Stimulated activated CD4-positive, alpha-beta T cell treated with anti-CD3 and anti-CD28 coated beads, Interleukin-15, amount 100 ng/mL, for 48 hours (primary cell): ENCODE measurements at regions not wholly inside any gene's neighbourhood (a gene's known extent, or its start where the extent isn't known, plus 50 kb on each side); places are given as distances from the start of the nearest gene placed in this dataset.
"Not testable (repeated sequence)": the region's sequence is repeated elsewhere in the genome, so short reads cannot be mapped to it uniquely, and the experiment has no call there.

Source experiments
- DNase-seq, 2 donors: peaks; one replicate each; pipeline ENCODE4 v3.0.0-alpha.2; 2020; ENCODE audit warnings: low read depth in 2 of 2

DNA sequence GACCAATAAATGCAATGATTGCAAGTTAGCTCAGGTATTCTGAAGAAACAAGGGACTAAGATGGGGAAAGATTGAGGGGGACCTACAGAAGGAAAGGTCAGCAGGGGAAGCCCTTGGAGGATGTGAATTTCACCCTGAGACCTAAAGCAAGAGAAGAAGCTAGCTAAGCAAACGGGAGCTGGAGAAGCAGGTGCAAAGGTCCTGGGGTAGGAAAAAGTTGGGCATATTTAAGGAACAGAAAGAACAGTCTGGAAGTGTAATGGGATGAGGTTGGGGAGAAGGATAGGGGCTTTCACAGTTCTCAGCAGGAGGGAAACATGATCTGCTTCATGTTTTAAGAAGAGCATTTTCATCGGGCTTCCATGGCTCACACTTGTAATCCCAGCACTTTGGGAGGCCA lies 89.7 kb upstream of the SLC45A1 start:
- no peak for DNase-seq

- DNase-seq = not testable (repeated sequence)
These were observed 90.2 kb upstream of the SLC45A1 start for GRCh38 chr1:8227674-8228073.

DNA sequence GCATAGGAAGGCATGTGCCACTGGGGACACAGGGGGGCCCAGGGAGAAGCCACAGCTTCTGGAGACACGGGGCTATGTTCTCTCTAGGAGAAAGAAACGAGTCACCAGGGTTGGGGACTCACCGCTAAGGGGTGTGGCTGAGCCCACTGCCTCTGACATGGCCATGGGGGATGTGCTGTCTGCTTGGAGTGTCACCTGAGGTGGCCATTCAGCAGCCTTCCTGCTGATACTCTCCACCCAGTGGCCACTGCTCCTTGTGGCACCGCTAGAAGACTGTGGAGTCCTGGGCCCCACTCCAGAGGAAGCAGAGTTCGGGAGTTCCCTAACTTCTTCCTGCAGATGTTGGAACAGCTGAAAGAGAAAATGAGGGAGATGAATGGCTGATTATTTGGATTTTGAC lies 91.2 kb upstream of the SLC45A1 start:
- DNase-seq = no peak

DNA sequence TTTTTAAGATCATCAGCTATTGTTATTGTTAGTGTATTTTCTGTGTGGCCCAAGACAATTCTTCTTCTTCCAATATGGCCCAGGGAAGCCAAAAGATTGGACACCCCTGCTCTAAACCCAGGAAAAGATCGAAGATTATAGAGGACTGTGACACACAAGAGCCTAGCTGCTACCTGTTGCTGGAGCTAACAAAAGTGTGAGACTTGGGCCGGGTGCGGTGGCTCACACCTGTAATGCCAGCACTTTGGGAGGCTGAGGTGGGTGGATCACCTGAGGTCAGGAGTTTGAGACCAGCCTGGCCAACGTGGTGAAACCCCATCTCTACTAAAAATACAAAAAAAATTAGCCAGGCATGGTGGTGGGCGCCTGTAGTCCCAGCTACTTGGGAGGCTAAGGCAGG lies 91.9 kb upstream of the SLC45A1 start:
- DNase-seq = not testable (repeated sequence)

DNA sequence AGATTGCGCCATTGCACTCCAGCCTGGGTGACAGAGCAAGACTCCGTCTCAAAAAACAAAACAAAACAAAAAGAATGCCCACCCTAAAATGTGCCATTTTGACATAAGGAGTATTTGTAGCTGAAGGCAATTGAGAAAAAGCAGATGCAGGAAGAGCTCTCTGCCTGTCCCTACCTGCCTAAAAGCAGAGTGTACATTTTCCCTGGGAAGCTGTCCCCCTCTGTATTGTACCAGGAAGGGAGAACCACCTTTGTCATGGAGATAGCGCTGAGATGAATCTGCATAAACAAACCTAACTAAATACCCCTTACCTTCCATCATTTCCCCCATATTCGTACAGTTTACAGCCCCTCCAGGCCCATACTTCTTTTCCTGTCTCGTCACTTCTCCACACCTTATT lies 94.4 kb upstream of the SLC45A1 start:
- no peak for DNase-seq

- no peak for DNase-seq
These were observed 95.1 kb upstream of the SLC45A1 start for GRCh38 chr1:8222789-8223188.

DNA sequence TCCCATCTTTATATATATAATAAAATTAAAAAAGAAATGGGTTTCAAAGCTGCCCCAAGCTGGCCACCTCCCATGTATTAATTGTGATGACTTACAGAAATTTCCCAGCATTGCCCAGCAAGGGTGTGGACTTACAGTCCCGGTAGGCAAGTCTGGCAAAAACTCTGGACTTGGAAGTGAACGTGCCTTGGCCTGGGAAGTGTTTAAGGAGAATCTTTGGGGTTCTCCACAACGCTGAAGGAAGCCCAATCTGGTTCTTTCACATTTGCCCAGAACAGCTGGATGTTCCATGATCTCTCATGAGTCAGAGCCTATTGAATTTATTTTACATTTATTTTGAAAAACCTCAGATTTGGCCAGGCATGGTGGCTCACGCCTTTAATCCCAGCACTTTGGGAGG lies 98.4 kb upstream of the SLC45A1 start:
- no peak for DNase-seq

GRCh38 chr1:8218351-8219092 lies 99.4 kb upstream of the SLC45A1 start:
- DNase-seq = no peak

- DNase-seq = no peak
These were observed 100.1 kb upstream of the SLC45A1 start for GRCh38 chr1:8217809-8218208.

- DNase-seq = no peak
These were observed 100.8 kb upstream of the SLC45A1 start for GRCh38 chr1:8217011-8217711.

GRCh38 chr1:8216005-8216404 lies 101.9 kb upstream of the SLC45A1 start:
- DNase-seq = no peak

GRCh38 chr1:8214501-8215173 lies 103.3 kb upstream of the SLC45A1 start:
- no peak for DNase-seq

- no peak for DNase-seq
These were observed 104.2 kb upstream of the SLC45A1 start for GRCh38 chr1:8213676-8214075.

GRCh38 chr1:8213136-8213535 lies 104.8 kb upstream of the SLC45A1 start:
- no peak for DNase-seq

- no peak for DNase-seq
These were observed 105.3 kb upstream of the SLC45A1 start for GRCh38 chr1:8212580-8213031.

- no peak for DNase-seq
These were observed 105.9 kb upstream of the SLC45A1 start for GRCh38 chr1:8211883-8212579.

- DNase-seq = no peak
These were observed 106.5 kb upstream of the SLC45A1 start for GRCh38 chr1:8211251-8211882.

- DNase-seq = no peak
These were observed 110.7 kb upstream of the SLC45A1 start for GRCh38 chr1:8207202-8207601.

DNA sequence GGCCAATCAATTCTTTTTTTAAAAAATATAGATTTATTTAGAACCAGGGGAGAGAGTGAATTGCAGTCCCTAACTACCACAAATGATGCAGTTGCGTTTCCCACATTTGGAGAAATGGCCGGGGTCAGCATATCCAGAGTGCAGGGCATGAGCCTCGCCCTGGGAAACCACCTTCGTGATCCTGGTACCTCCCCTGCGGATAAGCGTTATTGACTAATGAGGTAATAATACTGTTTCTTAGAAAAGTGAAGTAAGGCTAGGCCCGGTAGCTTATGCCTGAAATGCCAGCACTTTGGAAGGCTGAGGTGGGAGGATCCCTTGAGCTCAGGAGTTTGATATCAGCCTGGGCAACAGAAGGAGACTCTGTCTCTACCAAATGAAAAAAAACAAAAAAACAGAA lies 111.5 kb upstream of the SLC45A1 start:
- no peak for DNase-seq

DNA sequence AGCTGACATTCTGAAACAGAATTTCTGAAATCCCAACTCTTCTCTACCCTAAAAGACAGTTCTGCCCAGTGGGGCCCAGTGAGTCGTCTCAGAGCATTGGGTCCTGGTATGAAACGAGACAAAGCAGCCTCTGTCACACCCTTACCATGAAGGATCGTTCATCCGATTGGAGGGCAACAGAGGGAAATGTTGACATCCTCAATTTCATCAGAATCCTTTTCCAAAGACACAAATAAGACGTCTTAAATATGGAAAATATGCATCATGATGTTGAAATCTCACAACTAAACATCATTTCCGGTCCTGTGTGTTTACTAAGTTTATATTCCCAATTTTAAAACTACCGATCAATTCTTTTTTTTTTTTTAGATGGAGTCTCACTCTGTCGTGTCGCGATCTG lies 112.1 kb upstream of the SLC45A1 start:
- DNase-seq = no peak

DNA sequence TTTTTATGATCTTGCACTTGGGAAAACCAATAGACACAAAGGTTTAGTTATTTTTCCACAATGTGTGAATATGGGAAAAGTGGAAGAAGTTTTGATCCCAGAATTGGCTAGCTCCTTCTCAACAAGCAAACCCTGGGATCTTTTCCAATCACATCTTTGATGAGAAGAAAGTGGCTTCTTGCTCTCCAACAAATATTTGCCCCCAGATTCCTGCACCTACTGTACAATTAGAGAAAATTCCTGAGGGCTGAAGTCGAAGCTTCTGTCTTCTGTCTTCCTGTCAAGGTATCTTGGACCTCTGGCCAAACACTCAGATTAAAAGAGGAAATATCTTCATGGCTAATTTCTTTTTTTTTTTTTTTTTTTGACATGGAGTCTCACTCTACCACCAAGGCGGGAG lies 113.1 kb upstream of the SLC45A1 start:
- no peak for DNase-seq

- DNase-seq = no peak
These were observed 114.4 kb upstream of the SLC45A1 start for GRCh38 chr1:8203551-8203950.
